GM19035 (cell line): ENCODE measurements at regions not wholly inside any gene's neighbourhood (a gene's known extent, or its start where the extent isn't known, plus 50 kb on each side); places are given as distances from the start of the nearest gene placed in this dataset.
"Not testable (repeated sequence)": the region's sequence is repeated elsewhere in the genome, so short reads cannot be mapped to it uniquely, and the experiment has no call there.

Experiments used
- ATAC-seq: cut with Tn5 transposase; IDR thresholded peaks from one replicate; pipeline ENCODE4 v1.9.1; 2021; ENCODE audit not compliant: unreplicated experiment

GRCh38 chr10:17538941-17539340 is 78.2 kb downstream of the HACD1 start:
- ATAC-seq: no peak

GRCh38 chr10:17537281-17537680 is 79.9 kb downstream of the HACD1 start:
- no peak for ATAC-seq

GRCh38 chr10:17536221-17536620 is 81.0 kb downstream of the HACD1 start:
- ATAC-seq: no peak

GRCh38 chr10:17533731-17534130 is 79.3 kb upstream of the ST8SIA6 start:
- no peak for ATAC-seq

GRCh38 chr10:17528306-17528862 is 74.0 kb upstream of the ST8SIA6 start:
- ATAC-seq: no peak

- no peak for ATAC-seq
These were observed 73.2 kb upstream of the ST8SIA6 start for GRCh38 chr10:17527514-17528146.

GRCh38 chr10:17526571-17526970 is 72.2 kb upstream of the ST8SIA6 start:
- ATAC-seq: not testable (repeated sequence)

GRCh38 chr10:17523917-17524316 is 69.5 kb upstream of the ST8SIA6 start:
- ATAC-seq: no peak

GRCh38 chr10:17523246-17523753 is 68.9 kb upstream of the ST8SIA6 start:
- ATAC-seq: no peak

GRCh38 chr10:17522269-17522668 is 67.9 kb upstream of the ST8SIA6 start:
- ATAC-seq: not testable (repeated sequence)

GRCh38 chr10:17519457-17519856 is 65.1 kb upstream of the ST8SIA6 start:
- no peak for ATAC-seq

- ATAC-seq: no peak
These were observed 63.9 kb upstream of the ST8SIA6 start for GRCh38 chr10:17518338-17518737.

GRCh38 chr10:17516376-17516775 is 62.0 kb upstream of the ST8SIA6 start:
- ATAC-seq: no peak

GRCh38 chr10:17512341-17513001 is 58.1 kb upstream of the ST8SIA6 start:
- ATAC-seq: no peak

- peak; percentile 62 for ATAC-seq
These were observed 56.0 kb upstream of the ST8SIA6 start for GRCh38 chr10:17510242-17510908.

- ATAC-seq: no peak
These were observed 53.1 kb upstream of the ST8SIA6 start for GRCh38 chr10:17507538-17507937.

GRCh38 chr10:17506856-17507471 is 52.6 kb upstream of the ST8SIA6 start:
- no peak for ATAC-seq

GRCh38 chr10:17506390-17506789 is 52.0 kb upstream of the ST8SIA6 start:
- ATAC-seq: no peak

- ATAC-seq: no peak
These were observed 50.3 kb upstream of the ST8SIA6 start for GRCh38 chr10:17504547-17505245.
